ENCODE measurements at regions not wholly inside any gene's neighbourhood (a gene's known extent, or its start where the extent isn't known, plus 50 kb on each side); places are given as distances from the start of the nearest gene placed in this dataset.

- H3K27ac ChIP-seq: no peak overlapping the region
- DNase-seq (ENCODE audit: low read depth, low spot score): no peak
These were observed 139.6 kb upstream of the MYCN start for GRCh38 chr2:15800495-15801329.

GRCh38 chr2:15801439-15801838 is 138.9 kb upstream of the MYCN start:
- DNase-seq (ENCODE audit: low read depth, low spot score): no peak
- H3K27ac ChIP-seq: no peak overlapping the region

- no peak for DNase-seq (ENCODE audit: low read depth, low spot score)
These were observed 138.4 kb upstream of the MYCN start for GRCh38 chr2:15801904-15802303.

GRCh38 chr2:15802657-15803542 is 137.4 kb upstream of the MYCN start:
- DNase-seq (ENCODE audit: low read depth, low spot score): no peak
- H3K27ac ChIP-seq: no peak overlapping the region

More at GRCh38 chr2:15801904-15802303, 138.4 kb upstream of the MYCN start:
- H3K27ac ChIP-seq: no peak overlapping the region

GRCh38 chr2:15803543-15804245 is 136.7 kb upstream of the MYCN start:
- H3K27ac ChIP-seq: no peak overlapping the region
- DNase-seq (ENCODE audit: low read depth, low spot score): no peak

GRCh38 chr2:15804246-15804619 is 136.1 kb upstream of the MYCN start:
- no peak for DNase-seq (ENCODE audit: low read depth, low spot score)
- H3K27ac ChIP-seq: no peak overlapping the region

GRCh38 chr2:15804691-15805090 is 135.7 kb upstream of the MYCN start:
- DNase-seq (ENCODE audit: low read depth, low spot score): no peak
- H3K27ac ChIP-seq: no peak overlapping the region

- H3K27ac ChIP-seq: no peak overlapping the region
- DNase-seq (ENCODE audit: low read depth, low spot score): no peak
These were observed 135.1 kb upstream of the MYCN start for GRCh38 chr2:15805206-15805605.

GRCh38 chr2:15805772-15806171 is 134.6 kb upstream of the MYCN start:
- H3K27ac ChIP-seq: no peak overlapping the region
- no peak for DNase-seq (ENCODE audit: low read depth, low spot score)

- DNase-seq (ENCODE audit: low read depth, low spot score): no peak
- H3K27ac ChIP-seq: no peak overlapping the region
These were observed 133.4 kb upstream of the MYCN start for GRCh38 chr2:15806801-15807417.

GRCh38 chr2:15807418-15808203 is 132.7 kb upstream of the MYCN start:
- no peak overlapping the region for H3K27ac ChIP-seq
- DNase-seq (ENCODE audit: low read depth, low spot score): no peak

- no peak for DNase-seq (ENCODE audit: low read depth, low spot score)
- no peak overlapping the region for H3K27ac ChIP-seq
These were observed 132.0 kb upstream of the MYCN start for GRCh38 chr2:15808204-15808910.

GRCh38 chr2:15808944-15809343 is 131.4 kb upstream of the MYCN start:
- DNase-seq (ENCODE audit: low read depth, low spot score): no peak
- H3K27ac ChIP-seq: no peak overlapping the region

GRCh38 chr2:15809404-15809803 is 130.9 kb upstream of the MYCN start:
- no peak overlapping the region for H3K27ac ChIP-seq

GRCh38 chr2:15810477-15811150 is 129.7 kb upstream of the MYCN start:
- no peak overlapping the region for H3K27ac ChIP-seq
- no peak for DNase-seq (ENCODE audit: low read depth, low spot score)

More at GRCh38 chr2:15809404-15809803, 130.9 kb upstream of the MYCN start:
- no peak for DNase-seq (ENCODE audit: low read depth, low spot score)

- no peak overlapping the region for H3K27ac ChIP-seq
- no peak for DNase-seq (ENCODE audit: low read depth, low spot score)
These were observed 129.0 kb upstream of the MYCN start for GRCh38 chr2:15811367-15811766.

- H3K27ac ChIP-seq: no peak overlapping the region
- no peak for DNase-seq (ENCODE audit: low read depth, low spot score)
These were observed 128.1 kb upstream of the MYCN start for GRCh38 chr2:15812187-15812780.
